ENCODE measurements at regions not wholly inside any gene's neighbourhood (a gene's known extent, or its start where the extent isn't known, plus 50 kb on each side); places are given as distances from the start of the nearest gene placed in this dataset.
"Not testable (repeated sequence)": the region's sequence is repeated elsewhere in the genome, so short reads cannot be mapped to it uniquely, and the experiment has no call there.

DNA sequence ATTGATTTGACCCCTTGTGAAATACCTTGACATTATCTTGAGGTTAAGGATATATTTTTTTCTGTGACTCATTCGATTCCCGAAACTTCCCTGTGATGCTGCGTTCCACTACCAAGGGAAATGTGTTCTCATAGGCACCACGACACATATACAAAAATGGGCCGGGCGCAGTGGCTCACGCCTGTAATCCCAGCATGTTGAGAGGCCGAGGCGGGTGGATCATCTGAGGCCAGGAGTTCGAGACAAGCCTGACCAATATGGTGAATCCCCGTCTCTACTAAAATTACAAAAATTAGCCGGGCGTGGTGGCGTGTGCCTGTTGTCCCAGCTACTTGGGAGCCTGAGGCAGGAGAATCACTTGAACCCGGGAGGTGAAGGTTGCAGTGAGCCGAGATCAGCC is 188.3 kb upstream of the FAM47A start:
- not testable (repeated sequence) for TF ChIP-seq REST (IDR thresholded peaks at IDR 0.05; ENCODE audit: low read depth); EZH2 (IDR thresholded peaks at IDR 0.05); SP1 (IDR thresholded peaks at IDR 0.05; ENCODE audit: low read depth)

Data from HCT116 (cell line).